B cell (primary cell): ENCODE measurements at regions not wholly inside any gene's neighbourhood (a gene's known extent, or its start where the extent isn't known, plus 50 kb on each side); places are given as distances from the start of the nearest gene placed in this dataset.

Experiments
- CTCF ChIP-seq: fragments of 200-600 bp; IDR thresholded peaks from one replicate; pipeline ENCODE4 v1.8.0; 2022; ENCODE audit warnings: antibody characterized with exemption, mild to moderate bottlenecking
- EZH2 ChIP-seq: IDR thresholded peaks from 2 replicates; pipeline ENCODE4 v1.6.1; 2012; ENCODE audit warnings: borderline replicate concordance, low read depth, mild to moderate bottlenecking, moderate library complexity, low read length; ENCODE audit not compliant: insufficient read depth, poor library complexity, severe bottlenecking

- TF ChIP-seq CTCF: no peak
- TF ChIP-seq EZH2: no peak
Measured at GRCh38 chr21:35106246-35106835, 57.2 kb upstream of the RUNX1 start.
